ENCODE measurements at regions not wholly inside any gene's neighbourhood (a gene's known extent, or its start where the extent isn't known, plus 50 kb on each side); places are given as distances from the start of the nearest gene placed in this dataset.

DNA sequence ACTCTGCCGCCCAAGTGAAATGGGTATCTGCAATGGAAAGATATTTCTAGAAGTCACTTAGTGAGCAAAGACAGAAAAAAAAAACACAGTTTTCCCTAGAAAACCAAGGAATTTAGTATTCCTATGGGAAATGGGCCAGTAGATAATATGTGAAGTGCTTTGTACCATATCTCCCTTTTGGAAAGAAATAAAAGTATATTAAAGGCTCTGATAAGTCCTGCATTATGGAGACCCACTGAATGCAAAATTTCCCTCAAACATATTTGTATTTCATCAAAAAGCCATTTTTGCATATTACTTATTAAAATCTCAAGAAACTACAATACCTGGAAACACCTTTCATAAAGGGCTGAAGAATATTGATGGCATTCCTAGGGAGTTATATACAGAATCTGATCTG is 51.6 kb upstream of the DYNLRB2 start:
- no peaks in the 10 kb centered on the region for H3K36me3 Mint-ChIP-seq (ENCODE audit: low read depth)
- H3K4me3 Mint-ChIP-seq, result no peak overlapping the region
- H3K27ac Mint-ChIP-seq, result no peak overlapping the region
- DNase-seq (ENCODE audit: low spot score), result no peak
- peaks cover 5% of the 10 kb centered on the region for H3K9me3 Mint-ChIP-seq
- peaks cover 13% of the 10 kb centered on the region for H3K27me3 Mint-ChIP-seq (ENCODE audit: insufficient read depth)
- intact Hi-C loops (cut with micrococcal nuclease), result no loop called here
- H3K4me1 Mint-ChIP-seq (ENCODE audit: low read depth), result no peaks in the 10 kb centered on the region

DNA sequence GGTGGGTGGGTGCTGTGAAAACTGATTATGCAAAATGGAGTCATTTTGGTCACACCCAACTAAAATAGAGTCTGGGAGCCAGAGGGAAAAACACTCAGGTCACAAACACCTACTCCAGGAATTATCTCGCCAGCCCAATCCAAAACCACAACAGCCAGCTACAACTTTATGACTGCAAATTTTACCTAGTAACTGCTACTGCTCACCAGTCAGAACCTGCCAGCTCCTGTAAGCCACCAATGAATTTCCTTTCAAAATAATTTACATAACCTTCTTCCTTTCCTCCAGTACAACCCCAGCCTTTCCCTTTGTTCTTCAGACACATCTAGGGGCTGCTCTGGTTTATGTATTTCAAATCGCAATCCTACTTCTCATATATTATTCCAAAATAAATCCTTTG is 52.6 kb upstream of the DYNLRB2 start:
- Mint-ChIP-seq H3K36me3 (ENCODE audit: low read depth) (no peaks in the 10 kb centered on the region), H3K27ac (no peak overlapping the region), H3K9me3 (peaks cover 8% of the 10 kb centered on the region), H3K27me3 (ENCODE audit: insufficient read depth) (peaks cover 13% of the 10 kb centered on the region), H3K4me1 (ENCODE audit: low read depth) (peaks cover 5% of the 10 kb centered on the region), H3K4me3 (no peak overlapping the region)
- DNase-seq (ENCODE audit: low spot score), result no peak
- intact Hi-C loops (cut with micrococcal nuclease), result no loop called here

DNA sequence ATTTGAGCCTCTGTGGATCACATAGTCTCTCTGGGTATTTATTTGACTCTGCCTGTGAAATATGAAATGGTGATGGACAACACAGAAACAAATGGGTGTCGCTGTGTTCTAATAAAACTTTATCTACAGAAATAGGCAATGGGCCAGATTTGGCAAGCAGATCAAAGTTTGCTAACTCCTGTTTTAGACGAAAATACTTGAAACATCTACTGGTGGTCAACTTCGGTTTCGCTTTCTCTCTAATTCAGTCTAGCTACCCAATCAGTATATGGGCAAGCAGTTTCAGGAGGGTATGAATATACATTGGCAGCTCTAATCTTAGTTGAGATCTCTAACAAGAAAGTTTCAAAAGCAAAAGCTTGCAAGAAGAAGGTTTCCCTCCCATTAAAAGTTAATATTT is 60.1 kb upstream of the DYNLRB2 start:
- Mint-ChIP-seq H3K9me3 (peaks cover 2% of the 10 kb centered on the region), H3K36me3 (ENCODE audit: low read depth) (no peaks in the 10 kb centered on the region), H3K4me1 (ENCODE audit: low read depth) (peaks cover 5% of the 10 kb centered on the region), H3K4me3 (no peak overlapping the region), H3K27me3 (ENCODE audit: insufficient read depth) (peaks cover 11% of the 10 kb centered on the region), H3K27ac (no peak overlapping the region)
- no peak for DNase-seq (ENCODE audit: low spot score)
- intact Hi-C loops (cut with micrococcal nuclease), result no loop called here

DNA sequence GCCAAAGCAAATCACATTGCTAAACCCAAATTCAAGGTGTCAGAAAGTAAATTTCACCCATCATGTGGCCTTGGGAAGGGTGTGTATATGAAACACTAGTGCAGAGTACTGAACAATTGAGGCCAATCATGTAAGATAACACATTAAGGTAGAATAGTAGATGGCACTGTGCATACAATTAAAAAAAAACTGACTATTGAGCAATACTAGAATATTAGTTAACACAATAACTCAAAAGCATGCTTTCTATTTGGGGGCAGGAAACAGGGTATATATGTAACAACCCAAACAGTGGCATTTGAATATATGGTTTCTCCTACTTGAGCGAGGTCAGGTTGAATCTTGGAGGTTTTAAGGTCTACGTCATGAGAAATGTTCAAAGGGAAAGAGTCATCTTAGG is 63.0 kb upstream of the DYNLRB2 start:
- H3K9me3 Mint-ChIP-seq, result no peaks in the 10 kb centered on the region
- peaks cover 8% of the 10 kb centered on the region for H3K27me3 Mint-ChIP-seq (ENCODE audit: insufficient read depth)
- H3K36me3 Mint-ChIP-seq (ENCODE audit: low read depth), result no peaks in the 10 kb centered on the region
- no peak overlapping the region for H3K4me3 Mint-ChIP-seq
- H3K27ac Mint-ChIP-seq, result no peak overlapping the region
- H3K4me1 Mint-ChIP-seq (ENCODE audit: low read depth), result no peaks in the 10 kb centered on the region
- intact Hi-C loops (cut with micrococcal nuclease), result no loop called here
- no peak for DNase-seq (ENCODE audit: low spot score)

DNA sequence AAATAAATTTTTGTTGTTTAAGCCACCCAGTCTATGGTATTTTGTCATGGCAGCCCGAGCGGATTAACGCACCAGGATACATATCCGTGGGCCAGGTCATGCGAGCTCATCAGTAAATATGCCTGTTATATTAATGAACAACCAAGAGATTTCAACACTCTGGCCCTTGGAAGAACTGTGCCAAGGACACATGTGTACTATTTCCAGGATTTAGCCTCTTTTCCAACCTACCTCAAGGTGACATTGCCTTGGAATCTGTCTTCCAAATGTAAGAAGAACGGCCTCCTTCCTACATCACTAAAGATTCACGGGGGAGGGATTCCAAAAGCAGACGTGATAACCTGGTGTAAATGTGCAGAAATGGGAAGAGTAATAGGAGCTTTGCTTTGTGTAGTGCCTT is 72.8 kb upstream of the DYNLRB2 start:
- H3K9me3 Mint-ChIP-seq, result no peaks in the 10 kb centered on the region
- intact Hi-C loops (cut with micrococcal nuclease), result no loop called here
- DNase-seq (ENCODE audit: low spot score), result no peak
- no peak overlapping the region for H3K27ac Mint-ChIP-seq
- H3K36me3 Mint-ChIP-seq (ENCODE audit: low read depth), result no peaks in the 10 kb centered on the region
- peaks cover 9% of the 10 kb centered on the region for H3K27me3 Mint-ChIP-seq (ENCODE audit: insufficient read depth)
- H3K4me1 Mint-ChIP-seq (ENCODE audit: low read depth), result no peaks in the 10 kb centered on the region
- H3K4me3 Mint-ChIP-seq, result no peak overlapping the region

DNA sequence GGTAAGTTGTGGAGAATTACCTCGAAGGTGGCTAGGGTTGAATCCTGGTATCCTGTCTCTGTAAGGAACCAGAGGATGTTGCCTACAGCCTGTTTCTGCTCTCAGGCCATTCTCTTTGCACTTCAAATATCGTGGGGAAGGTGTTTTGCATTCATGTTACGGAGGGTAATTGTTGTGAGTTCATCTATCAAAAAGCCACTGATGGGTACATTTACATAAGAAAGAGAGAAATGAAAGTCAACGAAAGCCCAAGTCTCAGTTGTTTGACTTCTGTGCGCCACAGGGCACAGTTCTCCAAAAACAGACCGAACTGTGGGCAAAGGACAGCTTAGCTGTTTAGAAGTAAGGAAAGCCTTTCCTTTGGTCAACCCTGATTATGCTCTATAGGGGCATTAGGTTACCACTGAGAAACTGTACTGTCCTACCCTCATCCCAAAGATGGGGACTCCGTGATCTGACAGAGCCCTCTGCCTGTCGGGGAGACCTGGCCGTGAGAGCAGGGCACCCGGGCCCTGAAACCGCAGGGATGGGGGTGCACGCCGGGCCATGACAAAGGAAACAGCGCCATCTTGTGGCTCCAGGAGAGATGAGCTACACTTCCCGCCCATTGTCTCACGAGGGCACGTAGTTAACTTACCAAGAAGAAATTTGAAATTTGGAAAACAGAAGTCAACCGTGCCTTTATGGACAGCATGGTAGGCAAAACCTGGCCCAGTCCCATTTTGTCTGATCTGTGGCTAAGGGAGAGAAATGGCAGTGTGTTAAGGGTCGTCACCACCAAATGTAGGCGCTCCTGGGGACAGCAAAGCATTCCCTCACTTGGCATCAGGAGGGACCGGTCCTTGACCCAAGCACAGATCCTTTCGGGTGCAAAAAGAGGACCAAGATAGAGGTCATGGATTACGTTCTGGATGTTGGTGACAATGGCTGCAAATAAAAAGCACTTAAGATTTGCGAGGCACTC is 74.5 kb upstream of the DYNLRB2 start:
- DNase-seq (ENCODE audit: low spot score), result peak; percentile 40
- peaks cover 10% of the 10 kb centered on the region for H3K27me3 Mint-ChIP-seq (ENCODE audit: insufficient read depth)
- H3K36me3 Mint-ChIP-seq (ENCODE audit: low read depth), result no peaks in the 10 kb centered on the region
- no peaks in the 10 kb centered on the region for H3K9me3 Mint-ChIP-seq
- H3K4me3 Mint-ChIP-seq, result no peak overlapping the region
- H3K4me1 Mint-ChIP-seq (ENCODE audit: low read depth), result no peaks in the 10 kb centered on the region
- H3K27ac Mint-ChIP-seq, result no peak overlapping the region
- intact Hi-C loops (cut with micrococcal nuclease), result loop anchor here (1.0 to 2.0 kb wide), 3 partner anchors 60 to 1963 kb away; no protein-coding TSS in a partner anchor

DNA sequence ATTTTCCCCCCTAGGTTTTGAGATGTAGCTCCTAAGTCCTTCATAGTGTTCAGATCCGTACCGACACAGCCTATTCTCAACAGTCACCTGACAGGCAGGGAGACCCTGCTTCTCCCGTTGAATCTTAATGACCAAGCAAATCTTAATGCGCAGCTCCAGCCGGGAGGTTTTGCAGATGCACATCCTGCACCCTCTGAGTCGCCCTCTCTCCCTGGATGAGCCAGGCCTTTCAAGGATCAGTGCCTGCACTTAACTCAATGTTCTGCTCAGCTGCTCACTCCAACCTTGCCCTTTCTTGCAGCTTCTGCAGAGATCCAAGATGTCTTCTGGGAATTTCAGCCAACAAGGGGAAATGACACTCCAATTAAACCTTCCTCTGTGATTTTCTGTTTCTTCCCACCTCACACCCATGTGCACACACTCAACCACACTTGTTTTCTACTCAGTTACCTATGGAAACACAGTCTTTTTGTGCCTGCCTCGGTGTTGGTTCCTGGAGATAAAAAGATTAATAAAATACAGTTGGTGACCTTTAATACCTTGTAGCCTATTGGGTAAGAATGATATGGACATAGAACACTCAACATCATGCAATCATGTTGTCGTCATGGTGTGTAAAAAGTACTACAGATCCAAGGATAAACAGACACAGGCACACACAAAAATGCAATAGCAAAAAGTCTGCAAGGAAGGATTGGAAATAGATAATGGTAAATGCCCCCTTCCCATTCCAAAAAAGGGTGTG is 76.9 kb upstream of the DYNLRB2 start:
- Mint-ChIP-seq H3K9me3 (no peaks in the 10 kb centered on the region), H3K4me3 (no peak overlapping the region), H3K36me3 (ENCODE audit: low read depth) (no peaks in the 10 kb centered on the region), H3K4me1 (ENCODE audit: low read depth) (no peaks in the 10 kb centered on the region), H3K27me3 (ENCODE audit: insufficient read depth) (peaks cover 9% of the 10 kb centered on the region), H3K27ac (no peak overlapping the region)
- DNase-seq (ENCODE audit: low spot score), result no peak
- intact Hi-C loops (cut with micrococcal nuclease), result no loop called here

DNA sequence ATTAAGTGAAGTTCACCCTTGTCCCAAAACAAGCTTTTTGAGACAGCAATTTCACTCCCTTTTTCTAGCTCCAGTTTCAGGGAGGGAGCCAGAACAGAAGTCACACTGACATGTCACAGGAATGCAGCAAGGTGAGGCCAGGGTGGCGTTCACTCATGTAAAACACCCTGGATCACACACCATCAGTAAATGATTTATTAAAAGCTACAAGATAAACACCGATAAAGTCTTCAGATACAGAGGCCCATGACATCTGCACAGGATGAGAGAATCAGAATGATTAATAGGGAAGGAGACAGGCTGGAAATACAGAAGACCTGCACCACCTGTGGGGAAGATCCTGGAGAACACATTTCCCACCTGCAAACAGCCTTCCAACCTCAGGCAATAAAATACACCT is 77.5 kb upstream of the DYNLRB2 start:
- intact Hi-C loops (cut with micrococcal nuclease), result no loop called here
- no peak for DNase-seq (ENCODE audit: low spot score)
- H3K27ac Mint-ChIP-seq, result no peak overlapping the region
- no peaks in the 10 kb centered on the region for H3K9me3 Mint-ChIP-seq
- no peak overlapping the region for H3K4me3 Mint-ChIP-seq
- no peaks in the 10 kb centered on the region for H3K36me3 Mint-ChIP-seq (ENCODE audit: low read depth)
- H3K27me3 Mint-ChIP-seq (ENCODE audit: insufficient read depth), result peaks cover 9% of the 10 kb centered on the region
- H3K4me1 Mint-ChIP-seq (ENCODE audit: low read depth), result no peaks in the 10 kb centered on the region

DNA sequence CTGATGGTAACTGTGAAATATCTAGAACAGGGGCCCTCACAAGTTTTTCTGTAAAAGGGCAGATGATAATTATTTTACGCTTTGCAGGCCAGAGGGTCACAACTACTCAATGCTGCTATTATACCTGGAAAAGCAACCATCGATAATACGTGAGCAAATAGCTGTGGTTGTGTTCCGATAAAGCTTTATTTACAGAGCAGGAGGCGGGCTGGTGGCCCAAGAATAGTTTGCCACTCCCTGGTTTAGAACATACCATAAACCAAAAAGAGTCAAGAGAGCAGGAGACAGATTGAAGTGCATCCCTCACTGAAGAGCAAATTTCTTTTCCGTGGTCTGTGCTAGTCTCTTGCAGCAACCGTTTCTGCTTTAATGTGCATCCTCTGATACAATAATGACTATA is 77.9 kb upstream of the DYNLRB2 start:
- intact Hi-C loops (cut with micrococcal nuclease), result no loop called here
- Mint-ChIP-seq H3K27ac (no peak overlapping the region), H3K9me3 (no peaks in the 10 kb centered on the region), H3K27me3 (ENCODE audit: insufficient read depth) (peaks cover 9% of the 10 kb centered on the region), H3K36me3 (ENCODE audit: low read depth) (no peaks in the 10 kb centered on the region), H3K4me1 (ENCODE audit: low read depth) (no peaks in the 10 kb centered on the region), H3K4me3 (no peak overlapping the region)
- DNase-seq (ENCODE audit: low spot score), result no peak

DNA sequence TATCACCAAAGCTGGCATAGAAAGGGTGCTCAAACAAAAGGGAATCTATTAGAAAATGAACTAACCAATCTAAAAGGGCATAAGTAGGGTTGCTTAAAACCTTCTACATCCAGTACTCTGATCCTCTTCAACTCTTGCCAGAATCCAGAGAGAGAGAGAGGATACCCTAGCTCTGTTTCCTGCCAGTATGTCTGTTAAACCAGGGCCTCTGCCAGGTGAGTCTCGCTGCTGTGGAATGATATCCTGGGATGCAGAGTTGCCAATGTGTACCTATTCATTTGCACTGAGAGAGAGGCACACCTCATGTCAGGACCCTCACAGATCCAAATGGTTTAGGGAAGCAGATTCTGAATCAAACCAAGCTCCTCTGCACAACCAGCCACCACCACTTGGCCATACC is 79.8 kb upstream of the DYNLRB2 start:
- H3K9me3 Mint-ChIP-seq, result no peaks in the 10 kb centered on the region

DNA sequence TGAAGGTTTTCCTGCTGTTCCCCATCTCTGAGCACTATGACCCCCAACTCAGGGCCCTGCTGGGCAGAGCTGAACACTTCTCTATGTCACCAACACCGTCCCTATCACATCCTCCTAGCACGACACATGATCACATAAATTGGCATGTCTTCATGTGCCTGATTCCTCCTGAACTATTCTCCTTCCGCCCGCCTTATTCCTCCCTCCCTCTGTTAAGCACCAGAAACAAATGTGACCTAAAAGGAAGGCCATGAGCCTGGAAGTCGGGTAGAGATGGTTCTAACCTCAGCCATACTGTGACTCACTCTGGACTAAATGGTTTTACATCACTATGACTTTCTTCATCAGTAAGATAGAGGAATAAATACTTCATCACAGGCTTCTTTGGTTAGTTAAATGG is 80.8 kb upstream of the DYNLRB2 start:
- Mint-ChIP-seq H3K4me1 (ENCODE audit: low read depth) (no peaks in the 10 kb centered on the region), H3K27me3 (ENCODE audit: insufficient read depth) (peaks cover 18% of the 10 kb centered on the region), H3K9me3 (no peaks in the 10 kb centered on the region), H3K4me3 (no peak overlapping the region), H3K36me3 (ENCODE audit: low read depth) (no peaks in the 10 kb centered on the region), H3K27ac (no peak overlapping the region)
- intact Hi-C loops (cut with micrococcal nuclease), result no loop called here
- no peak for DNase-seq (ENCODE audit: low spot score)

More for the DNA sequence above, 79.8 kb upstream of the DYNLRB2 start:
- intact Hi-C loops (cut with micrococcal nuclease), result no loop called here
- Mint-ChIP-seq H3K36me3 (ENCODE audit: low read depth) (no peaks in the 10 kb centered on the region), H3K27me3 (ENCODE audit: insufficient read depth) (peaks cover 18% of the 10 kb centered on the region), H3K4me1 (ENCODE audit: low read depth) (no peaks in the 10 kb centered on the region), H3K4me3 (no peak overlapping the region), H3K27ac (no peak overlapping the region)
- no peak for DNase-seq (ENCODE audit: low spot score)

DNA sequence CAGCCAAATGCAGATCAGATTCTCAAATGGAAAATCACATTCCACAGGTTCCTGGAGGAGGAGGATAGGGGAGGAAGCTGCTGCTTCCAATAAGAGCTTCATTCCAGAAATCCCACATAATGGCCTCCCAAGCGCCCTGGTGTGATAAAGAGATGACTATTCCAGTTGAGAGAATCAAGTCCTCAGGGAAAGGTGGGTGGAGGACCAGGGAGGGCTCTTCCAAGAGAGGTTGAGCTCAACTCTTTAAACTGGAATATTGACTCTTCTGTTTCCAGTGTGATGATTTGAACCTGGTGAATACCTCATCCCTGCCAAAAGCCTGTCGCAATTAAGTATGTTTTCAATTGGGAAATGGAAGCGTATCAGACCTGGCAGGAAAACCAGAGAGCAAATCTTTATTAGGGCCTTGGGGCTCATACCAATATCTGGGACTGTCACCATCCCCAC is 81.4 kb upstream of the DYNLRB2 start:
- Mint-ChIP-seq H3K4me1 (ENCODE audit: low read depth) (no peaks in the 10 kb centered on the region), H3K27me3 (ENCODE audit: insufficient read depth) (peaks cover 18% of the 10 kb centered on the region), H3K4me3 (no peak overlapping the region), H3K27ac (no peak overlapping the region), H3K36me3 (ENCODE audit: low read depth) (no peaks in the 10 kb centered on the region), H3K9me3 (no peaks in the 10 kb centered on the region)
- DNase-seq (ENCODE audit: low spot score), result no peak
- intact Hi-C loops (cut with micrococcal nuclease), result no loop called here

DNA sequence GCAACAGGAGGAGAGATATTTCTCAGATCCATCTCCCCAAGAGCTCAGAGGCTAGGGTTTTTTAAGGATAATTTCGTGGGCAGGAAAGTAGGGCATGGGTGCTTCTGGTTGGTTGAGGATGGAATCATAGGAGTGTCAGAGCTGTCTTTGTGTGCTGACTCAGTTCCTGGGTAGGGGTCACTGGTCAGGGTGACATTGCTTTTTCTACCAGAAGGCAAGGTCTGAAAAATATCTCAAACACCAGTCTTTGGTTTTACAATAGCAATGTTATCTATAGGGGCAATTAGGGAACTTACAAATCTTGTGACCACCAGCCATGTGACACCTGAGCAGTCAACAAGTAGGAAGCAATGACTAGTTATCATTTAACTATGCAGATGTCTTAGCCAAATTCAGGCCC is 82.9 kb upstream of the DYNLRB2 start:
- peaks cover 18% of the 10 kb centered on the region for H3K27me3 Mint-ChIP-seq (ENCODE audit: insufficient read depth)
- DNase-seq (ENCODE audit: low spot score), result no peak
- no peaks in the 10 kb centered on the region for H3K36me3 Mint-ChIP-seq (ENCODE audit: low read depth)
- no peaks in the 10 kb centered on the region for H3K4me1 Mint-ChIP-seq (ENCODE audit: low read depth)
- no peak overlapping the region for H3K4me3 Mint-ChIP-seq
- H3K27ac Mint-ChIP-seq, result no peak overlapping the region
- H3K9me3 Mint-ChIP-seq, result no peaks in the 10 kb centered on the region
- intact Hi-C loops (cut with micrococcal nuclease), result no loop called here
